ENCODE measurements at regions not wholly inside any gene's neighbourhood (a gene's known extent, or its start where the extent isn't known, plus 50 kb on each side); places are given as distances from the start of the nearest gene placed in this dataset.
A peak's percentile ranks its signal among the peaks of the same experiment; 100 is the strongest.

GRCh38 chr2:52222128-52222527 lies 1190.2 kb upstream of the NRXN1 start:
- TF ChIP-seq CTCF (conservative IDR thresholded peaks at IDR 0.05; ENCODE audit: control insufficient read depth, insufficient read depth, low read depth, low read length), result no peak
- DNase-seq (ENCODE audit: low read depth), result peak; percentile 18
- no peak overlapping the region for H3K4me3 ChIP-seq (ENCODE audit: control insufficient read depth, low read depth, low read length)

- TF ChIP-seq CTCF (conservative IDR thresholded peaks at IDR 0.05; ENCODE audit: control insufficient read depth, insufficient read depth, low read depth, low read length), result no peak
- no peak for DNase-seq (ENCODE audit: low read depth)
- no peak overlapping the region for H3K4me3 ChIP-seq (ENCODE audit: control insufficient read depth, low read depth, low read length)
These were observed 1188.5 kb upstream of the NRXN1 start for GRCh38 chr2:52220393-52220792.

GRCh38 chr2:52210611-52211010 lies 1178.7 kb upstream of the NRXN1 start:
- no peak overlapping the region for H3K4me3 ChIP-seq (ENCODE audit: control insufficient read depth, low read depth, low read length)
- no peak for TF ChIP-seq CTCF (conservative IDR thresholded peaks at IDR 0.05; ENCODE audit: control insufficient read depth, insufficient read depth, low read depth, low read length)
- no peak for DNase-seq (ENCODE audit: low read depth)

GRCh38 chr2:52210161-52210560 lies 1178.2 kb upstream of the NRXN1 start:
- no peak for TF ChIP-seq CTCF (conservative IDR thresholded peaks at IDR 0.05; ENCODE audit: control insufficient read depth, insufficient read depth, low read depth, low read length)
- DNase-seq (ENCODE audit: low read depth), result no peak
- no peak overlapping the region for H3K4me3 ChIP-seq (ENCODE audit: control insufficient read depth, low read depth, low read length)

GRCh38 chr2:52194342-52194741 lies 1162.4 kb upstream of the NRXN1 start:
- no peak for TF ChIP-seq CTCF (conservative IDR thresholded peaks at IDR 0.05; ENCODE audit: control insufficient read depth, insufficient read depth, low read depth, low read length)
- no peak overlapping the region for H3K4me3 ChIP-seq (ENCODE audit: control insufficient read depth, low read depth, low read length)
- DNase-seq (ENCODE audit: low read depth), result no peak

GRCh38 chr2:52193804-52194203 lies 1161.9 kb upstream of the NRXN1 start:
- no peak for DNase-seq (ENCODE audit: low read depth)
- no peak overlapping the region for H3K4me3 ChIP-seq (ENCODE audit: control insufficient read depth, low read depth, low read length)
- TF ChIP-seq CTCF (conservative IDR thresholded peaks at IDR 0.05; ENCODE audit: control insufficient read depth, insufficient read depth, low read depth, low read length), result no peak

- H3K4me3 ChIP-seq (ENCODE audit: control insufficient read depth, low read depth, low read length), result no peak overlapping the region
- TF ChIP-seq CTCF (conservative IDR thresholded peaks at IDR 0.05; ENCODE audit: control insufficient read depth, insufficient read depth, low read depth, low read length), result no peak
- no peak for DNase-seq (ENCODE audit: low read depth)
These were observed 1160.7 kb upstream of the NRXN1 start for GRCh38 chr2:52192656-52193055.
